Ovary (tissue), 7 donors: ENCODE measurements at regions not wholly inside any gene's neighbourhood (a gene's known extent, or its start where the extent isn't known, plus 50 kb on each side); places are given as distances from the start of the nearest gene placed in this dataset.

Source experiments
- DNase-seq, 5 donors: peaks; one replicate each; pipeline ENCODE4 v3.0.0-alpha.2; 2019 to 2020
- H3K27ac ChIP-seq, 2 donors: fragments of 200-600 bp; one replicate each; pipeline versions ENCODE4 v1.5.1 to v1.8.0; 2019 to 2022
- H3K27me3 ChIP-seq: fragments of 200-600 bp; one replicate; pipeline ENCODE4 v1.8.0; 2022
- H3K36me3 ChIP-seq: fragments of 200-600 bp; sonication (generic); one replicate; pipeline ENCODE4 v1.5.1; 2019
- H3K4me1 ChIP-seq: one replicate; pipeline ENCODE4 v1.8.1; 2013; ENCODE audit warnings: mild to moderate bottlenecking, moderate library complexity; ENCODE audit not compliant: insufficient read depth
- H3K4me3 ChIP-seq: fragments of 200-600 bp; sonication (generic); one replicate; pipeline ENCODE4 v1.5.1; 2017
- H3K9me3 ChIP-seq, 2 donors: fragments of 200-600 bp in 1 of 2; sonication (generic) in 1 of 2; one replicate each; pipeline versions ENCODE4 v1.5.1 to v1.8.1; 2013 to 2019; ENCODE audit warnings: mild to moderate bottlenecking in 1 of 2, moderate library complexity in 1 of 2
- CTCF ChIP-seq, 3 donors: fragments of 450-650 bp in 2 of 3; fragments of 200-600 bp in 1 of 3; IDR thresholded peaks; one replicate each; pipeline versions ENCODE4 v1.5.1 to v1.8.0; 2016 to 2022; ENCODE audit warnings: antibody characterized with exemption in 3 of 3, mild to moderate bottlenecking in 1 of 3
- EP300 ChIP-seq: sonication (generic); formaldehyde crosslinking; IDR thresholded peaks from one replicate; pipeline ENCODE4 v1.6.1; 2017; ENCODE audit warnings: antibody characterized with exemption
- POLR2A ChIP-seq: fragments of 450-650 bp; IDR thresholded peaks from one replicate; pipeline ENCODE4 v1.6.1; 2017; ENCODE audit warnings: antibody characterized with exemption, mild to moderate bottlenecking, moderate library complexity
- WGBS, 3 donors: extraction: QIAGEN DNeasy Blood & Tissue Kit in 1 of 3; methylation state at CpG; one replicate each; pipeline versions ENCODE4 v1.1.5 to v1.1.7; 2013 to 2017; 5-methylcytosine and 5-hydroxymethylcytosine counted together
- intact Hi-C, 4 donors: fragments of 100-400 bp; cut with DNase I; formaldehyde crosslinking; loops; one replicate each; pipeline versions ENCODE4 v1.11.0 to v1.15.1; 2022 to 2023
- donor health status: DM: no; HTN: no; CAD: no; lungs with moderate emphysema.
- donor health status: DM: no; HTN: no; CAD: no.
- donor health status: Bipolar disorder and iron deficiency.
- donor health status: DM: no; HTN: no; CAD: no.
- donor health status: DM: yes; HTN: yes; CAD: no.

GRCh38 chr3:139217633-139218032, 126.2 kb upstream of the MRPS22 start:
- no peak for TF ChIP-seq EP300
- no peak for TF ChIP-seq CTCF (IDR thresholded peaks at IDR 0.05)
- TF ChIP-seq POLR2A, result no peak

DNA sequence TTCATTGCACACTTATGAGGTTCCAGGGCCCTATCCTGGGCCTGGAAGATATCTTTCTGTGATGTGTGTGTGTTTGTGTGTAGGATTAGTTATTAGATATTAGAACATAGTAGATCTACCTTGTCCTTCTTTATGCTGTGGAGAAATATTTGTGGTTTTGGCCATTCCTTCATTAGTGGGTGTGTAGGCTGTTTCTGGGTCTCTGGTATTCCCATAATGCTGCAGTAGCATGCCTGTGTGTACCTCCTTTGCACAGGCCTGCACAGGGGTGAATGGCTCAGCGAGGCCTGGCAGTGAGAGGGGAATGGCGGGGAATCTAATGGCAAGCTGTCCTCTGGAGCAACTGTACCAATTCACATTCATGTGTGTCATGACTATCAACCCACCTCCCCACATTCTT, 125.8 kb upstream of the MRPS22 start:
- 88 to 89% (median 89%) methylated on average over 2 of the region's 2 CpGs for WGBS, 3 donors
- intact Hi-C loops, result loop anchor here in 1 of 4 donors (5.0 to 10.0 kb wide), 2 partner anchors 36 to 93 kb away; no protein-coding TSS in a partner anchor
- Histone ChIP-seq H3K4me1 (peaks cover 10% of the 10 kb centered on the region), H3K27ac (peak overlapping the region in 1 of 2 donors; percentile 10), H3K4me3 (no peak overlapping the region), H3K36me3 (no peaks in the 10 kb centered on the region), H3K9me3 (no peaks in the 10 kb centered on the region), H3K27me3 (no peaks in the 10 kb centered on the region)
- no peak for DNase-seq
- no peak for TF ChIP-seq POLR2A
- no peak for TF ChIP-seq EP300
- no peak for TF ChIP-seq CTCF (IDR thresholded peaks at IDR 0.05)

More at GRCh38 chr3:139217633-139218032, 126.2 kb upstream of the MRPS22 start:
- Histone ChIP-seq H3K36me3 (no peaks in the 10 kb centered on the region), H3K27ac (peak overlapping the region in 1 of 2 donors; percentile 10), H3K27me3 (no peaks in the 10 kb centered on the region), H3K9me3 (no peaks in the 10 kb centered on the region), H3K4me1 (peaks cover 10% of the 10 kb centered on the region), H3K4me3 (no peak overlapping the region)
- peak in 3 of 5 donors; percentile 58 to 63 (median 63) for DNase-seq
- intact Hi-C loops, result loop anchor here in 1 of 4 donors (5.0 to 10.0 kb wide), 2 partner anchors 35 to 93 kb away; no protein-coding TSS in a partner anchor
- 24 to 53% (median 25%) methylated on average over 3 of the region's 3 CpGs for WGBS, 3 donors

- H3K27me3 ChIP-seq, result no peaks in the 10 kb centered on the region
- no peaks in the 10 kb centered on the region for H3K36me3 ChIP-seq
- H3K4me1 ChIP-seq, result peaks cover 13% of the 10 kb centered on the region
- DNase-seq, result no peak
- WGBS, 3 donors, result 88 to 90% (median 88%) methylated on average over 4 of the region's 4 CpGs
- H3K9me3 ChIP-seq, result no peaks in the 10 kb centered on the region
- no peak overlapping the region for H3K4me3 ChIP-seq
- no peak overlapping the region for H3K27ac ChIP-seq
- intact Hi-C loops, result loop anchor here in 1 of 4 donors (5.0 to 10.0 kb wide), 2 partner anchors 37 to 95 kb away; no protein-coding TSS in a partner anchor
- TF ChIP-seq CTCF (IDR thresholded peaks at IDR 0.05), result no peak
- TF ChIP-seq EP300, result no peak
- TF ChIP-seq POLR2A, result no peak
Observed at GRCh38 chr3:139219463-139219862, 124.4 kb upstream of the MRPS22 start.

DNA sequence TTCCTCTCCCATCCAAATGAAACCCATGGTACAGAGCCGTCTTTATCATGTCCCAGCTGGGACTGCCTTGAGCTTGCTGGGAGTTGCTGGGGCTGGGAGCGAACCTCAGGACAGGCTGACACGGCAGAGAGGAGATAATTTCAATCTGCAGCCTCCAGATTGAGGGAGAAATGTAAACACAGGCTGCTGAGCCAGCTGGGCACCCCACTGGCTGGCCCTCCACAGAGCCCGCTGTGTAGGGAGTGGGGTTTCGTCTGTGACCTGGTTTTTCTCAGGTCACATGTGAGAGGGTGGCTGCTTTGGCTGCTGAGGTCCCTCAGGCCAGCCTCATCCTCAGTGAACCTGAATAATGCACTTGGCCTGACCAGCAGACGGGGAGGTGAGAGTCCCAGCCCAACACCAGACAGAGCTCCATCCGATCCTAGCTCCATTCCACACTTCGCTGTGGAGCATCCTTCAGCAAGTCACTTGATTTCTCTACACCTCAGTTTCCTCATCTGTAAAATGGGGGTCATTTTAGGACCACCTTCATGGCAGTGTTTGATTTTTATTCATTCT, 121.6 kb upstream of the MRPS22 start:
- Histone ChIP-seq H3K27ac (peak overlapping the region; percentile 23 to 58), H3K9me3 (no peaks in the 10 kb centered on the region), H3K36me3 (no peaks in the 10 kb centered on the region), H3K4me3 (no peak overlapping the region), H3K27me3 (no peaks in the 10 kb centered on the region), H3K4me1 (peaks cover 24% of the 10 kb centered on the region)
- DNase-seq, result peak in 3 of 5 donors; percentile 62 to 66 (median 65)
- TF ChIP-seq EP300, result no peak
- no peak for TF ChIP-seq POLR2A
- TF ChIP-seq CTCF (IDR thresholded peaks at IDR 0.05), result no peak
- intact Hi-C loops, result no loop called here
- WGBS, 3 donors, result 22 to 35% (median 24%) methylated on average over 8 of the region's 8 CpGs
